Parathyroid adenoma (tissue), 2 donors: ENCODE measurements at regions not wholly inside any gene's neighbourhood (a gene's known extent, or its start where the extent isn't known, plus 50 kb on each side); places are given as distances from the start of the nearest gene placed in this dataset.

Source experiments
- H2AFZ ChIP-seq: fragments of 300-600 bp; sonication (generic); one replicate; pipeline ENCODE4 v1.7.0; 2017; ENCODE audit warnings: antibody characterized with exemption, mild to moderate bottlenecking
- H3K27ac ChIP-seq: fragments of 300-600 bp; sonication (generic); one replicate; pipeline ENCODE4 v1.7.0; 2017
- H3K27me3 ChIP-seq: fragments of 300-600 bp; sonication (generic); one replicate; pipeline ENCODE4 v1.7.0; 2017; ENCODE audit warnings: low read length; ENCODE audit not compliant: control insufficient read depth, insufficient read depth
- H3K36me3 ChIP-seq: fragments of 300-600 bp; sonication (generic); one replicate; pipeline ENCODE4 v1.7.0; 2017; ENCODE audit warnings: low read length; ENCODE audit not compliant: control insufficient read depth, insufficient read depth
- H3K4me1 ChIP-seq: fragments of 300-600 bp; sonication (generic); one replicate; pipeline ENCODE4 v1.7.0; 2017; ENCODE audit warnings: control low read depth
- H3K4me2 ChIP-seq: fragments of 300-600 bp; sonication (generic); one replicate; pipeline ENCODE4 v1.7.0; 2017; ENCODE audit warnings: low read length
- H3K4me3 ChIP-seq: fragments of 300-600 bp; sonication (generic); one replicate; pipeline ENCODE4 v1.7.0; 2017; ENCODE audit warnings: low read depth, low read length
- H3K79me2 ChIP-seq: fragments of 300-600 bp; sonication (generic); one replicate; pipeline ENCODE4 v1.7.0; 2017; ENCODE audit warnings: control low read depth
- H3K9ac ChIP-seq: fragments of 300-600 bp; sonication (generic); one replicate; pipeline ENCODE4 v1.7.0; 2017; ENCODE audit warnings: mild to moderate bottlenecking
- H3K9me3 ChIP-seq: fragments of 300-600 bp; sonication (generic); one replicate; pipeline ENCODE4 v1.7.0; 2017; ENCODE audit warnings: low read length; ENCODE audit not compliant: control insufficient read depth
- TF ChIP-seq, protein P1 (sequence below): fragments of 300-600 bp; sonication (generic); IDR thresholded peaks from one replicate; pipeline ENCODE4 v1.7.0; 2017; ENCODE audit warnings: antibody characterized with exemption, mild to moderate bottlenecking
- donor health status: primary hyperparathyroidism.

DNA sequence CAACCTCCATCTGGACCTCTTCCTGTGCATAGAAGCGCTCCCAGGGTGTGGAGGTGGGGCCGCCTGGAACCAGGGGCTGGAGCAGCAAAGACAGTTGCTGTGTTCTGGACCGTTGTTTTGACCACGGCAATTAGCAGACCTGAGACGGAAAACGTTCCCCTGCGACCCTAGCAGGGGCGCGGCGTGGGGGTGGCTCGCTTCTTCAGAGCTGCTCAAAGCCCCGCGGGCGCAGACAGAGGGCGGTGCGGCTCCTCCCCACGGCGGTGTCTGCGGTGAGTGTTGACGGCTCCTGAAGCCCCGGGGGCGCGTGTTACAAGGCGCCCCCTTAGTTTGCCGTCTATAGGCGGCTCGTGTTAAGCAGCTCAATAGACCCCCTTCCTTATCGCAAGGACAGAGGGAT lies 79.2 kb downstream of the TRIML1 start:
- Histone ChIP-seq H3K9me3 (no peaks in the 10 kb centered on the region), H3K9ac (no peak overlapping the region), H3K4me1 (no peaks in the 10 kb centered on the region), H3K4me3 (no peak overlapping the region), H2AFZ (no peak overlapping the region), H3K27ac (no peak overlapping the region), H3K79me2 (no peaks in the 10 kb centered on the region), H3K4me2 (no peak overlapping the region), H3K27me3 (no peaks in the 10 kb centered on the region), H3K36me3 (no peaks in the 10 kb centered on the region)
- TF ChIP-seq, protein P1, sequence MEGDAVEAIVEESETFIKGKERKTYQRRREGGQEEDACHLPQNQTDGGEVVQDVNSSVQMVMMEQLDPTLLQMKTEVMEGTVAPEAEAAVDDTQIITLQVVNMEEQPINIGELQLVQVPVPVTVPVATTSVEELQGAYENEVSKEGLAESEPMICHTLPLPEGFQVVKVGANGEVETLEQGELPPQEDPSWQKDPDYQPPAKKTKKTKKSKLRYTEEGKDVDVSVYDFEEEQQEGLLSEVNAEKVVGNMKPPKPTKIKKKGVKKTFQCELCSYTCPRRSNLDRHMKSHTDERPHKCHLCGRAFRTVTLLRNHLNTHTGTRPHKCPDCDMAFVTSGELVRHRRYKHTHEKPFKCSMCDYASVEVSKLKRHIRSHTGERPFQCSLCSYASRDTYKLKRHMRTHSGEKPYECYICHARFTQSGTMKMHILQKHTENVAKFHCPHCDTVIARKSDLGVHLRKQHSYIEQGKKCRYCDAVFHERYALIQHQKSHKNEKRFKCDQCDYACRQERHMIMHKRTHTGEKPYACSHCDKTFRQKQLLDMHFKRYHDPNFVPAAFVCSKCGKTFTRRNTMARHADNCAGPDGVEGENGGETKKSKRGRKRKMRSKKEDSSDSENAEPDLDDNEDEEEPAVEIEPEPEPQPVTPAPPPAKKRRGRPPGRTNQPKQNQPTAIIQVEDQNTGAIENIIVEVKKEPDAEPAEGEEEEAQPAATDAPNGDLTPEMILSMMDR = no peak

GRCh38 chr4:188220006-188220405 lies 80.8 kb downstream of the TRIML1 start:
- Histone ChIP-seq H3K27me3 (no peaks in the 10 kb centered on the region), H3K36me3 (no peaks in the 10 kb centered on the region), H3K4me1 (no peaks in the 10 kb centered on the region)

GRCh38 chr4:188221090-188221489 lies 81.8 kb downstream of the TRIML1 start:
- Histone ChIP-seq H3K27me3 (no peaks in the 10 kb centered on the region), H3K4me2 (no peak overlapping the region), H3K9ac (no peak overlapping the region), H2AFZ (no peak overlapping the region), H3K9me3 (no peaks in the 10 kb centered on the region), H3K4me3 (no peak overlapping the region), H3K79me2 (no peaks in the 10 kb centered on the region), H3K36me3 (no peaks in the 10 kb centered on the region), H3K4me1 (no peaks in the 10 kb centered on the region), H3K27ac (no peak overlapping the region)
- TF ChIP-seq, protein P1 = no peak

More at GRCh38 chr4:188220006-188220405, 80.8 kb downstream of the TRIML1 start:
- H3K4me3 ChIP-seq = no peak overlapping the region
- H3K9ac ChIP-seq = no peak overlapping the region
- TF ChIP-seq, protein P1 = no peak
- no peaks in the 10 kb centered on the region for H3K9me3 ChIP-seq
- no peaks in the 10 kb centered on the region for H3K79me2 ChIP-seq
- no peak overlapping the region for H3K4me2 ChIP-seq
- H3K27ac ChIP-seq = no peak overlapping the region
- H2AFZ ChIP-seq = no peak overlapping the region

GRCh38 chr4:188228279-188228678 lies 89.0 kb downstream of the TRIML1 start:
- Histone ChIP-seq H3K4me2 (no peak overlapping the region), H3K4me3 (no peak overlapping the region), H3K9me3 (no peaks in the 10 kb centered on the region), H3K27me3 (no peaks in the 10 kb centered on the region), H2AFZ (no peak overlapping the region), H3K27ac (no peak overlapping the region), H3K4me1 (no peaks in the 10 kb centered on the region), H3K79me2 (no peaks in the 10 kb centered on the region), H3K36me3 (no peaks in the 10 kb centered on the region), H3K9ac (no peak overlapping the region)
- TF ChIP-seq, protein P1 = no peak

GRCh38 chr4:188232428-188232827 lies 93.2 kb downstream of the TRIML1 start:
- no peak overlapping the region for H3K4me3 ChIP-seq
- H3K4me2 ChIP-seq = no peak overlapping the region
- no peaks in the 10 kb centered on the region for H3K36me3 ChIP-seq
- no peaks in the 10 kb centered on the region for H3K79me2 ChIP-seq
- H3K9ac ChIP-seq = no peak overlapping the region
- TF ChIP-seq, protein P1 = no peak
- no peak overlapping the region for H2AFZ ChIP-seq
- no peaks in the 10 kb centered on the region for H3K9me3 ChIP-seq
- H3K27ac ChIP-seq = no peak overlapping the region
- no peaks in the 10 kb centered on the region for H3K27me3 ChIP-seq
- no peaks in the 10 kb centered on the region for H3K4me1 ChIP-seq
